Iris pigment epithelial cell (primary cell): ENCODE measurements at regions not wholly inside any gene's neighbourhood (a gene's known extent, or its start where the extent isn't known, plus 50 kb on each side); places are given as distances from the start of the nearest gene placed in this dataset.

Experiments
- DNase-seq: peaks from one replicate; pipeline ENCODE4 v3.0.0-alpha.2; 2011; ENCODE audit warnings: low read depth

DNA sequence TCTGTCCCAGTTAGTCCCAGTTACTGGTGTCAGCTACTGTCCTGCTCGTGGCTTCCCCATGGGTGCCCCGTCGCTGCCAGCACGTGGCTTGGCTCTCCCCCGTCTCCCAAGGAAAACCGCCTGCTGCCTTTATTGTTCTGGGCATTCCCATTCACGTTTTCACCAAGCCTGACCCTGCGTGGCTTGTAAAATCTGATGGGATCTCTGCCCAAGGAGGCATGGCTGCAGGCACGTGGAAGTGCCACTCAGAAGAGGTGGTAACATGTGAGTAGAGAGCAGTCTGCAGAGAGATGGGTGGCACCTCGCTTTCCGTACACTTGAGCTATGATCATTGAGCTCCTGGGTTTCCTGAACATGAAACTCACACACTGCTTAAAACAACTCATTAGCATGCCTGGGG is 429.2 kb upstream of the KLF4 start:
- DNase-seq, result no peak

DNA sequence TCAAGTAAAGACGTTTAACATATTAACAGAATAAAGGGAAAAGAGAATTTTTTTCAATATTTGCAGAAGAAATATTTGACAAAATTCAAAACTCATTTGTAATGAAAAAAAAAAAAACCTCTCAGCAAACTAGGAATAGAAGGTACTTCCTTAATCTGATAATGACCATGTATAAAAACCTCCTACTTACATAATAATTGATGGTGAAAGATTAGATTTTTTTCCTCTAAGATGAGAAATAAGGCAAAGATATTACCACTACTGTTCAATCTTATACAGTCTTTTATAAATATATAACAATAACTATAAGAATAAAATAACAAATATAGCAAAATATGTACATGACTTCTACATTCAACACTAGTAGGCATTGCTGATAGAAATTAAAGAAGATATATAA is 424.6 kb upstream of the KLF4 start:
- no peak for DNase-seq

DNA sequence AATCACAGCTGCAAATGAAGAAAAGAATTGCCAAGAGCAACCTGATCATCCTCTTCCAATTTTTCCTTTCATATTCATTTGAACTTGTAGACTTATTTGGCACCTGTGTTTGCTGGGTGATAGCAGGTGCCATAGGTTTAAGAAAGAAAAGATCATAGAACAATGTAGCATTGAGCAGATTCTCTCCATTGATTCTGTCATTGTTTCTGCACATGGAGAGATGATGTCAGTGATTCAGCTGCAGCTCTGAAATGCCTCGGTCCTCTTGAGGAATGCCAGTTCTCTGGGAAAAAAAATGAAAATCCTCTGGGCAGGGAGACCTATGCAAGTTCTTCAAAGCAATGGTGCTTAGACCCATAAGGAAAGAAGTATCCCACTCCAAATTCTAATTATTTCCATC is 418.1 kb upstream of the KLF4 start:
- DNase-seq, result no peak

DNA sequence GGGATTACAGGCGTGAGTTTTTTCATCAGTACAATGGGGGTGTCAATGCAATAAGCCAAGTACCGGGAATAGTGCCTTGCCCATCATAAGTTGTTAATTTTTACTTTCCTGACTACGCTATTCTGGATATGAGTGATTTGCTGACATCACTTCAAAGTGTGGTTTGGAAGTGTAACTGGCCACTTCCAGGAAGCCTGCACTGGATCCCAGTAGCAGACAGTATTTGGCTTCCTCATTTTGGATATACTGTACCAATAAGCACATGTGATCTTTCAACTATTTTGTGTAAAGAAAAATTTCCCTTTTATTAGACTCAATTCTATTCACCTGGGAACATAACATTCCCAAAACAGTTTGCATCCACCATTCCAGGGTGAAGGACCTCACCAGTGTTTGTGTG is 417.7 kb upstream of the KLF4 start:
- DNase-seq, result no peak

DNA sequence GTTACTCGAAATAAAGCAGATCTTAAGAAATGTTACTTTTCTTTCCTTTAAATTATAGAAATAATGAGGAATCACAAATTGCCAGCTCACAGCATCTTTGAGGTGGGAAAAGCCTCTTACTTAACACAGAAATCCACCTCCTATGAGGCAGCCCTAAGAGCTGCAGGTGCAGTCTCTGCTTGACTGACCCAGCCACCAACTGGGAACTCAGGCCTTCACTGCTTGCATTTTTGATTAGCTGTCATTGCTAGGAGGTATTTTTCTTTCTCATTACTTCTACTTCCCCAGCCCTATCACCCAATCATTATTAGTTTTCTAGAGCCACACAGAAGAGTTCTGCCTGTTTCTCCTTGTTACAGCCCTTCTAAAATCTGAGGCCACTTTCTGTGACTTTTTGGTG is 416.5 kb upstream of the KLF4 start:
- no peak for DNase-seq

DNA sequence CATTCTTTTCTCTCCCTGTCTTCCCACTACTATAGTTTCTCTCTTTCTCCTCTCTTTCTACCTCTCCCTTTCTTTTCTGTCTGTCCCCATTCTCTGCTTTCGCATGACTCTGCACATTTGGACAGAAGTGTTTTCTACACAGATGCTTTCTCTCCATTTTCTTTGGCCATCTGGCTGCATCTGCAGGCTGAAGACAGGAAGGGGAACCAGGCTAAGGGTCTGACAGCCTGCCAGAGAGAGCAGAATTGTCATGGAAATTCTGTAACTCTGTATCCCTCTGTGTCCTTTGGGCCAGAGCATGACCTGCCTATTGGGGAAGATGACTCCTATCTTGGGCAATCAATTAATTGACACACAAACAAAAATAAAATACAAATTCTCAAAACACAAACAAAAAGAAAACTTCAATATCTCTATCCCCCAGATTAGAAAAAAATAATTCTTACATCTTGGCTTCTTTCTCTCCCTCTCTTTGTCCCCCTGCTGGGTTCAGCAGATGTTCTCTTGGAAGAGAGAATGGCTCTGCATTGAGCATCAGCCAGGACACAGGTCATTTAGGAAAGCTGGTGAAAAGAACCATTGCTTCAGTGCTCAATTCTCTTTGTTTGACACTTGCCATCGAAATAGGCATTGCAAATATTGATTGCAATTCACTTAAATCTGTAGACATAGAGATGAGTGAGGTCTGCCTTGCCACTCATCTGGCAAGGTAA is 415.9 kb upstream of the KLF4 start:
- DNase-seq, result no peak

DNA sequence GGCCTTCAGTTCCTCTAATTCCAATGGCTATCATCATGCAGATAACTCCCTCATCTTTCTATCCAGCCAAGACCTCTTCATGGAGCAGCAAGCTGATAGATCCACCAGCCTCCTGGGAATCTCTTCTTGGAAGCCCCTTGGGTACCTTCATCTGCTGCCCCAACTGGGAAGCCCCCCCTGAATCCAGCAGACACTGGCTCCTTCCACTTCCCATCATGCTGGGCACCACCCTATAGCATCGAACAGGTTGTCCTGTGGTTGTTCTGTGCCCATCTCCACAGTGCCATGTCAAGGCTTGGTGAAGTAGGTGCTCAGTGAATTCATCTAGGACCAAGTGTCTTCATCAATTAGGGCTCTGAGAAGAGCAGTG is 410.4 kb upstream of the KLF4 start:
- no peak for DNase-seq

DNA sequence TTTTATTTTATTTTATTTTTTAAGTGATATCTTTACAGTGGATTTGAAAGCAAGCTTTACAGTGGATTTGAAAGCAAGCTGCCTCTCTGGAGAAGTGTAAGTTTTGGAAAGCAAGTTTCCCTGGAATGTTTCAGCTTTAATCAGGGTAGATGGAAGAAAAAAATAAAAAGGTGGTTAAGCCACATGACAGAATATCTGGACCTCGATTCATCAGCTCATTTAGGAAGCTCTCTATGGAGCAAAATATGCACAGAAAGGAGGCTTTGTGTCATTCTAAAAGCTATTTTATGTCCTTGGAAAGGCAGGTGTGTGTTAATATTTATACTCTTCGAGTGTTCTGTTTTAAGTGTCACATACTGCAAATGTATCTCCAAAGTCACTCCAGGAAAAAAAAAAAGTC is 409.2 kb upstream of the KLF4 start:
- DNase-seq, result no peak

DNA sequence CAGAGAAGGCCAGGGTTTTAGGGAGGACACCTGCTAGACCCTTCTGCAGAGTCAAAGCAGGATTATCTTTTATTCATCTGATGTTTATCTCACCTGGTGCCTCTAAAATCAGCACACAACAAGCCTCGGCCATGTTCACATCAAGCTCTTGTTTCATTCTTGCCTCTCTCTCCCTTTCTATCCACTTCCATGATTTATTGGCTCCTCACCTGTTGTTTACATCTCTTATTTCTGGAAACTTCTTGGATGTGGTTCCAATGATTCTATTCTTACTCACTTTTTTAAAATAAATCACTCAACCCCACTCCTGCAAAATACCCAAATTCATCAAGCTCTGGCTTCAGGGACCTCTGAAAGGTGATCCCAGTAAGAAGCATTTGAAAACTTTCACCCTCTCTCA is 407.0 kb upstream of the KLF4 start:
- DNase-seq, result no peak

DNA sequence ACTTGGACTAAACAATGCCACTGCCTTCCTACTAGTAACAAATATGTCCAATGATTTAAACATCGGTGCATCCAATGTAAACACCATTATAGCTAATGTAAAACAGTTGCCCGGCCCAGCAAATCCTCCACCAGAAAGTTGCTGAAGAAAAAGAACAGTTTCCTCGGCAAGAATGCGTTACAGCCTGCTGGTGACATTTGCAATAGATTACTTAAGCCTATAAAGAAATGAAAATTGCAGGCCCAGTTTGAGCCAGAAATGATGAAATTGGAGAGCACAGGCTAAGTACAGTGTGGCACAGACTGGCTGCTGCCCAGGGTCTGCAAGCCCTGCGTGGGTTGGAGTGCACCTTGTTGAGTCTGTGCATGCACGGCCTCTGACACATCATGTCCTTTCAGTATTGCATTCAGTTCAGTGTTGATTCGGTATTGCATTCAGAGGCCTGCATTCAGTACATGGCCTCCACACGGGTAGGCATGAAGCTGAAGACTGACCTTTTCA is 406.0 kb upstream of the KLF4 start:
- DNase-seq, result no peak

DNA sequence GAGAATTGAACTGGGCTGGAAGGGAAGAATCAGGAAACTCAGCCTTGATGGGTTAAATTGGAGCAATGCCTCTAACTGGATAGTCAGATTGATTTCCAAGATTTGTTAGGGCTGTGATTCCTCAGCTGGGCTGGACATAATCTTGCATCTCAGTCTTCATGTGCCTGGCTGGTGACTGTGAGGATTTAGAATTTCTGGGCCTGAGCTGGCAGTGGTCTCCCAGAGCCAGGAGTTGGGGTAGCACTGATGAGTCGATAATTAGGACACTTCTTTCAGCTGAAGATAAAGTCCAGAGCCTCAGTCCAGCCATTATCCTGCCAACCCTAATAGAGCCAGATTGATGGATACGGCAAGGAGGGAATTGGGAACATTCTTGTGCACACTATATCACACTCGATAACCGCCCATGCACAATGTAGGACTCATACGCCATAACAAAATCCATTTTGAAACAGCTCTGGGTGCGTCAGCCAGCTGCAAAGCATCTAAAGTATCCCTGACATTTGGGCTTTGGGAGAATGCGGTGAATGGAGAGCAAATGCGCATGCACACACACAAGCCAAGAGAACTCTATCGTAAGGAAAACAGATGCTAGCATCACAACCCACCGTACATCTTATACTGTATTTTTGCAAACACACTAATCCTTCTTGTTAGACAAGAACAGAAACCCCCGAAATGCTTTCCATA is 405.1 kb upstream of the KLF4 start:
- peak; percentile 24 for DNase-seq

DNA sequence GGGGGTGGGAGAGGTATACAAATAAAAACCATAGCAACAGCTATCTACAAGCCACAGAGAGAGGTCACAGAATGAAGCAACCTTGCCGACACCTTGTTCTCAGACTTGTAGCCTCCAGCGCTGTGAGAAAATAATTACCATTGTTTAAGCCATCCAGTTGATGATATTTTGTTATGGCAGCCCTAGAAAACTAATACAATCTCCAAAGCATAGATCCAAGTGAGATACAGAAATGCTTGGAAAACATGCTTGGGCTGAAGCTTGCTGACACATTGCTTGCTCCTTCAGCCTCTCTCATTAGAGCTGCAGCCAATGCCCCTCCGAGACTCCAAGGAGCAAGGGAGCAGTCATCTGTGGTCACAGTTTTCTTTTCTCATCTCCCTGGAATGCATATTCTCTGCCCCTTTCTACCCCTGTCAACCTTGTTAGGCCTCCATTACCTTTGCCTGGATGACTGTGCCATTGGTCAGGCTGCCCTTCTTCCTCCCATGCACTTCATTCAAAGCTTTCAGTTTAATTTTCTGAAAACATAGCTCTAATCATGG is 401.4 kb upstream of the KLF4 start:
- DNase-seq, result no peak

DNA sequence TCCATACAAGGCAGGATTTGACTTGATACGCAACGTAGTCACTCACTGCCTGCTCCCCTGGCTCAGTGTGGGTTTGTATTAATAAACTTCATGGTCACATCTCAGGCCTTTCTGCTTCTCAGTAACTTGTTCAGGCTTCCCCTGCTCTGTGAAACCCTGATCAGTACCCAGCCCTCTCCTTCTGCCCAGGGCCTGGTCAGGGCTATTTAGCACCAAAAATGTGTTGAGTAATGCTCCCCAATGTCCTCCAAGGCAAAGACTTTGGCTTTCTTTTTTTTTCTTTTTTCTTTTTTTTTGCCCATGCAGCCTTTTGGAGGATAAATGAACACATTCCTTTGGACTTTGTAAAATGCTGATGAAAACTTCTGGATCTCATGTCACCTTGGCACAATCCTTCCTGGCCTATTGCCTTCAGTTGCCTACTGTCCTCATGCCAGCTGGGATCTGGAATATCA is 399.2 kb upstream of the KLF4 start:
- no peak for DNase-seq

DNA sequence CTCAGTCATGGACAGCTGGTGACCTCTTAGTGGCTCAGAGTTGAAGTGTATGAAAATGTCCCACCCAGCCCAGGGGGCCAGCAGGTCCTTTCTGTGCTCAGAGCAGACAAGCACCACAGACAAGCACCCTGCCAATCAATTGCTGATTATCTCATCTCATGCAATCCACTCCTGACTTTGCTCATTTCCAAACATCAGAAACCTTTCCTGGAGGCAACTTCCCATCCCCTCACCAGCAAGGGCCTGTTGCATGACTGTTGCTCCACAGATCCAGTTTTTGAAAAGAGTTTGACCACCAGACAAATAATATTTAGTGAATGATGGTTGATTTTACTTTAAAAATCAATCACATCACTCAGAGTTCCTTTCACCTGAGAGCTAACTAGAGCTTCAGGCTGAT is 397.3 kb upstream of the KLF4 start:
- DNase-seq, result no peak

DNA sequence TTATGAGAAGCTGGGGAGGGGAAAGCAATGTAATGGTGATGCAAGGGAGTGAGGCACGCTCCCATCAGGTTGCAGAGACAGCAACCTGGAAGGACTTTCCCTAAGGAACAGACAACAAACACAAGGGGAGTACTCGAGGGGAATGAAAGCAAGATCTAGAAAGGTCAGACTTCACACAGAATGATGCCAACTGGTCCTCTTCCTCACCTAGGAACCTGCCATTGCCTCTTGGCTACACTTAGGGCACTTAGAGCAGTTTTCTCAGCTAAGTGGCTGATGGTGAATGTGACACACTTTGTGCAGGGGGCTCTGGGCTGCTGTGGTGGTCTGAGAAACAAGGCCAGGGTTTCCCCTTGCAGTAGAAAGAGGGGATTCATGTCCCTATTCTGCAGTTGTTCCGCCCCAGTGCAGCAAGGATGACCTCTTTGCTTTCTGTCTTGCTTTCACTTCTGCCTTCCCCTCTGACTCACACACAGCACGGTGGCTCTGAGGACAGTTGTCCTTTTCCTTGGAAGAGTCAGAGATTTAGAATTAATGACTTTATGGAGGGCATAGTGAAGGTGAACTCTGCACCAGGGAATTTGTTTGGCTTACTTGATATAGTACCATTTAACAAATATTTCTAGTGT is 394.0 kb upstream of the KLF4 start:
- no peak for DNase-seq

DNA sequence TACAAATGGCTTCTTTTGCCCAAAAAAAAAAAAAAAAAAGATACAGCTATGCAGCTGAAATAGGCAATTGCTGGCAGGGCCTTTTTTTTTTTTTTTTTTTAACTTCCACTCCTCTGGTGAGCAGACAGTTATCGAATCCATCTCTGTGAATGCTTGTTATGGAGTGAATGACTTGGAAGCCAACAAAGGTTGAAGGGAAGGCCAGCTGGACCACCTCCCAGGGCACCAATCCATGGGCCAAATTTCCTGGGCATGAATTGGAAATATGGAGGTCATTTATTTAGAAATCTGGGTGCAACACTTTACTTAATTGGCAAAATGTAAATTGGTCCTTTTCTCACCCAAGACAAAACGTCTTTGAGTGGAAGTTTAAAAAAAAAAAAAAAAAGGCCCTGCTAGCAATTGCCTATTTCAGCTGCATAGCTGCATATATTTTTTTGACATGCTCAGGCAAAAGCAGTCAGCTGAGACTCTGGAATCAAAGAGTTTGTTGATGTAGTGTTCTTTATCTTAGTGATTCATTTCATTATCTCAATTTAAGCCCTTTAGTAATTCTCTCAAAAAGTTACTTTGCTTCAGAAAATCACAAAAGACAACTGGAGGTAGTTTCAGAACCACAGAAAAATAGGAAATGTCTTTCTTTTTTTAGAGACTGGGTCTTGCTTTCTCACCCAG is 392.2 kb upstream of the KLF4 start:
- DNase-seq, result peak; percentile 28

DNA sequence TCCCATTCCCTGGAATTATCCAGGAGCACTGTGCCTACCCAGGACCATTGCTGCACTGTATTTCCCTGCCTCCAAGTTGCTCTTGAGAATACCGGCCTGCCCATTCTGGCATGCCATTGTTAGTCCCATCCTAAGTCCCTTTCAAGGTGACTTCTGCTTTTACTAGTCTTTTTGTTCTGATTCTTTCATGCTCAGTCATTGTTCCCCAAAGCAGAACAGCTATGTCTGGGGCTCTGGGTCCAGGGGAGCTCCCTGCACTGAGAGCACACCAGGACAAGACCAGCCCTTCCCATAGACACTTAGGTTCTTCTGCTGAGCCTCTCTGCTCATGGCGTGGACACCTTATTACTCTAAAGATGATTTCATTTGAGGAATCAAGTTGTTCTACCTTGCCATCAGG is 388.9 kb upstream of the KLF4 start:
- no peak for DNase-seq

DNA sequence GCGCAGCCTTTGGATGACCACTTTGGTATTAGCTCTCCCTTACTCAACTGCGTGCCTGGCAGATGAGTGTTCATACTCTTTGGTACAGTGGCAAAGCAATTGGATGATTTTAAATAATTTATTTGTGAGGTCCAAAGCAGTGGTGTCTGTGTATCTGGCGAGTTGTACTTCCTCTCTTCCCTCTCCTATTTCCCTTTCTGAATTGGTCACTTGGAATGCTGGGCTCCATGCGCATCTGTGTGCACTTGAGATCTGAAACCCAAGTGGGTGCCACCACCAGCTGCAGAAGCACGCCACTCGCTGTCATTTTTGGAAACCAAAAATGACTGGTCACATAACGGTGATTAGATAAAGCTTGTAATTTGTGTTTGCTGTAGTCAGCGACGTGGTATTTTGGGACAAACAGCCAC is 386.0 kb upstream of the KLF4 start:
- no peak for DNase-seq

DNA sequence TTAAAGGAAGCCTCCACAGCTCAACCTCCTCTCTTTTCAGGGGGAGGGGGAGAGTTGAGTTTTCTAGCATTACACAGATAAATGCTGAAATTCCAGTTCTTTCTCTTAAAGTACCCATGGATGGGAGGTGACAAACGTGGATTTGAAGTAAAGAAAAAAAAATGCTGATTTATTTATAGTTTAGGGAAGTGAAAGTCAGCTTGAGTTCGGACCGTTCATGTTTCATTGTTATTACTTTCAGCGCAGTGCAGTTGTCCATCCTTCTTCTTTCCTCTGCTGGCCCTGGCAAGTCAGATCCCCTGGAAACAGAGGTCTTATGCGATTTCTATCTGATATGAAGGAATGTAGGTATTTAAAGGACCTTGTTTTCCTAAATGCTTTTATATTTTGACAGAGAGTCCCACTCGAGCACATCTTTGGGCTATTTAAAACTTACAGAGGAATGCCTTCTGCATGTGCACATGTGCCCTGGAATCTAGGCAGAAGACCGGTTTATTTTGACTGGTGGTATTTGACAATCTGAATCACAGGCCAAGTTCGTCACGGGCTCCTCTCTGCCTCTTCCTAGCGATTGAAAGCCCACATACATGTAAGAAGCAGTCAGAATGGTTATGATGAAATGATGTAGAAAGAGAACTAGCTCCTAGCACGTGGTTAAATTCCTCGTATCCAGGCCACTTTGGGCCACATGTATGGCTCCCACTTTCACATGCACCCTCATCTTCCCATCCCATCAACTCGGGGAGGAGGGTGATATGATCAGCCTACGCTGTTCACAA is 385.2 kb upstream of the KLF4 start:
- DNase-seq, result no peak

DNA sequence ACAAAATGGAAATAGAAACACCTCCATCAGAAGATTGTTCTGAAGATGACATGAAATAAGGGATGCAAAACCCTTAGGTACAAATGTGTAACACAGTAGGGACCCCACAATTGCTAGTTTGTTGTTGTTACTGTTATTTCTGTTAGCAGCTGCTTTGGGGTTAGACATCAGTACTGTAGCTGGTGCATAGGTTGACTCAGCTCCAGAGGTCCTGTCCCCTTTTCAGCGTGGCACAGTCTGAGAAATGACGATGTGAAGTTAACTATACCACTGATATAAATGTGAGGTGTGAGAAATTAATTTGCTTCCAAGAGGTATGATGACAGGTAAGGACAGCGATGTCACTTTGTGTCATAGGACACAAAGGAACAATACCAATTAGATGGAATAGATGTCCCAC is 384.6 kb upstream of the KLF4 start:
- DNase-seq, result no peak

DNA sequence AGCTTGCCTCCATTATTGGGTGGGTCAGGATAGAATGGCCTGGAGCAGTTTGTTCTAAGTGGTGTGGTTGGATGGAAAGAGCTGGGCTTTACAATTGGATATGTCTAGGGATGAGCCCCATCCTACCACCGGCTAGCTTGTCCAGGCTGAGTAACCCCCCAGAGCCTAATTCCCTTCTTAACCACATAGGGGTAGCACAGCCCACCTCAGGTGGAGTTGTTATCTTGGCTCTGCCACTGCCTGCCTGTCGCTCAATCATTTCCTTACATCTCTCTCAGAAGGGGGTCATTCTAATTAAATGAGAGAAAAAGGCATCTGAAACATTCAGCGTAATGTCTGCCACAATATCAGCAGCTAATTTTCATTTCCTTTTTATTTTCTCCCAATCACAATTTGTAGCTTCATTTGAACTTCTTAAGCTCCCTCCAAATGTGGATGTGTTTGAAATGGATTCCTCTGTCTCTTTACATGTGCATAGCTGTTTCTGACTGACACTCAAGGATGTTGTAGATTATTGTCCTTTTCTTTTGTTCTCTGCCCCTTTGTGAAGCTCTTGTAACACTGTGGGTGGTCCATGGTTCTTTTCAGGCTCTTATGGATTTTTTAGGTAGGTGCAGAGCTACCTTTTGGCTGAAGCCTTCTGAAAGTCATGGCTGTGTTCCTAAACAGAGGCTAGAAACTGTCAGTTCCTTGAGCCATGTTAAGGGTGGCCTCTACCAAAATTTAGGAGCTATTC is 383.1 kb upstream of the KLF4 start:
- DNase-seq, result no peak
